SK-N-SH treated with all-trans-retinoic acid at 6 μM for 48 hours (cell line): ENCODE measurements at regions not wholly inside any gene's neighbourhood (a gene's known extent, or its start where the extent isn't known, plus 50 kb on each side); places are given as distances from the start of the nearest gene placed in this dataset.

Experiments
- ATAC-seq: fragments of 200-7000 bp; cut with Tn5 transposase; 3 replicates; pipeline ENCODE4 v1.9.1; 2020; ENCODE audit warnings: mild to moderate bottlenecking, moderate library complexity
- ARNTL ChIP-seq: fragments of 450-650 bp; formaldehyde crosslinking; IDR thresholded peaks from 2 replicates; pipeline ENCODE4 v1.5.0; 2020; ENCODE audit warnings: low read depth, mild to moderate bottlenecking, moderate library complexity, borderline replicate concordance
- BACH2 ChIP-seq: fragments of 250-450 bp; sonication (Bioruptor Pico); IDR thresholded peaks from 2 replicates; pipeline ENCODE4 v1.9.0; 2021; ENCODE audit warnings: mild to moderate bottlenecking, borderline replicate concordance
- CSDC2 ChIP-seq: fragments of 250-450 bp; sonication (Bioruptor Pico); IDR thresholded peaks from 2 replicates; pipeline ENCODE4 v1.5.0; 2020; ENCODE audit warnings: mild to moderate bottlenecking, moderate library complexity
- ESRRG ChIP-seq: fragments of 250-450 bp; sonication (Bioruptor Pico); IDR thresholded peaks from 2 replicates; pipeline ENCODE4 v1.6.1; 2021; ENCODE audit warnings: mild to moderate bottlenecking
- GLIS3 ChIP-seq: fragments of 250-450 bp; sonication (Bioruptor Pico); IDR thresholded peaks from 2 replicates; pipeline ENCODE4 v1.5.0; 2020; ENCODE audit warnings: mild to moderate bottlenecking, moderate library complexity
- ISL1 ChIP-seq: fragments of 250-450 bp; sonication (Bioruptor Pico); IDR thresholded peaks from 2 replicates; pipeline ENCODE4 v2.1.2; 2022; ENCODE audit warnings: mild to moderate bottlenecking, moderate library complexity
- OSR1 ChIP-seq: fragments of 250-450 bp; sonication (Bioruptor Pico); IDR thresholded peaks from 2 replicates; pipeline ENCODE4 v1.8.0; 2022; ENCODE audit warnings: moderate library complexity, mild to moderate bottlenecking, inconsistent platforms
- RARB ChIP-seq: fragments of 250-450 bp; sonication (Bioruptor Pico); IDR thresholded peaks from 2 replicates; pipeline ENCODE4 v1.8.0; 2021; ENCODE audit warnings: mild to moderate bottlenecking, moderate library complexity
- SNAI2 ChIP-seq: fragments of 250-450 bp; sonication (Bioruptor Pico); IDR thresholded peaks from 2 replicates; pipeline ENCODE4 v1.5.0; 2020; ENCODE audit warnings: mild to moderate bottlenecking, moderate library complexity
- TCF4 ChIP-seq: fragments of 250-450 bp; sonication (Bioruptor Pico); IDR thresholded peaks from 2 replicates; pipeline ENCODE4 v1.8.0; 2021; ENCODE audit warnings: mild to moderate bottlenecking, moderate library complexity, borderline replicate concordance
- TOX ChIP-seq: fragments of 250-450 bp; sonication (Bioruptor Pico); IDR thresholded peaks from 2 replicates; pipeline ENCODE4 v1.8.0; 2021; ENCODE audit warnings: mild to moderate bottlenecking, moderate library complexity, borderline replicate concordance
- ZC3H10 ChIP-seq: fragments of 250-450 bp; sonication (Bioruptor Pico); IDR thresholded peaks from 2 replicates; pipeline ENCODE4 v1.5.1; 2021; ENCODE audit warnings: mild to moderate bottlenecking, moderate library complexity
- ZFP3 ChIP-seq: fragments of 250-450 bp; sonication (Bioruptor Pico); IDR thresholded peaks from 2 replicates; pipeline ENCODE4 v1.5.0; 2020; ENCODE audit warnings: mild to moderate bottlenecking, moderate library complexity
- ZFP30 ChIP-seq: fragments of 450-650 bp; formaldehyde crosslinking; IDR thresholded peaks from 2 replicates; pipeline ENCODE4 v1.5.0; 2022; ENCODE audit warnings: mild to moderate bottlenecking, moderate library complexity
- ZNF565 ChIP-seq: fragments of 450-650 bp; formaldehyde crosslinking; conservative IDR thresholded peaks from 2 replicates; pipeline ENCODE4 v1.5.0; 2020; ENCODE audit warnings: low read depth, mild to moderate bottlenecking, moderate library complexity
- ZNF70 ChIP-seq: fragments of 450-650 bp; formaldehyde crosslinking; IDR thresholded peaks from 2 replicates; pipeline ENCODE4 v1.5.0; 2020; ENCODE audit warnings: mild to moderate bottlenecking, moderate library complexity
- ZNF8 ChIP-seq: fragments of 450-650 bp; formaldehyde crosslinking; IDR thresholded peaks from 2 replicates; pipeline ENCODE4 v1.5.0; 2020; ENCODE audit warnings: mild to moderate bottlenecking, moderate library complexity
- TF ChIP-seq, protein P1 (sequence below): fragments of 250-450 bp; sonication (Bioruptor Pico); IDR thresholded peaks from 2 replicates; pipeline ENCODE4 v1.5.0; 2020; ENCODE audit warnings: mild to moderate bottlenecking, moderate library complexity
- TF ChIP-seq, protein P2 (sequence below): fragments of 250-450 bp; sonication (Bioruptor Pico); IDR thresholded peaks from 2 replicates; pipeline ENCODE4 v1.8.0; 2020; ENCODE audit warnings: mild to moderate bottlenecking, moderate library complexity, borderline replicate concordance
- TF ChIP-seq, protein P3 (sequence below): fragments of 250-450 bp; sonication (Bioruptor Pico); IDR thresholded peaks from 2 replicates; pipeline ENCODE4 v1.5.1; 2020; ENCODE audit warnings: low read depth, mild to moderate bottlenecking, moderate library complexity

DNA sequence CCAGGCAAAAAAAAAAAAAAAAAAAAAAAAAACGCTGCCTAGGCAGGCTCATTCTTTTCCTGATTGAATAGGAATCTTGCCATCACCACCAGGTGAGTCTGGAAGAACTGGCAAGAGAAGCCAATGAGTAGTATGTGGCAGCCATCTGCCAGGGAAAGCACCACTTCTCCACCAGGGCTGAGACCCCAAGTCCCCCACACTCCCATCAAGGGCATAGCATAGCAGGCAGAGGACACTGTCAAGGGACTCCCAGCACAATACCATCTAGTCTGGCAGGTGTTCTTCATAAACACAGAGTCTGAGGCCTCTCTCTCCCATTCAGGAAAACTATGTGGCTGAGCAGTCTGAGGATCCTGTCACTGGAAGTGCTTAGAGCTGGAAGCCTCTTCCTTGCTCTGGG is 538.1 kb upstream of the DSEL start:
- ATAC-seq, result no peak

DNA sequence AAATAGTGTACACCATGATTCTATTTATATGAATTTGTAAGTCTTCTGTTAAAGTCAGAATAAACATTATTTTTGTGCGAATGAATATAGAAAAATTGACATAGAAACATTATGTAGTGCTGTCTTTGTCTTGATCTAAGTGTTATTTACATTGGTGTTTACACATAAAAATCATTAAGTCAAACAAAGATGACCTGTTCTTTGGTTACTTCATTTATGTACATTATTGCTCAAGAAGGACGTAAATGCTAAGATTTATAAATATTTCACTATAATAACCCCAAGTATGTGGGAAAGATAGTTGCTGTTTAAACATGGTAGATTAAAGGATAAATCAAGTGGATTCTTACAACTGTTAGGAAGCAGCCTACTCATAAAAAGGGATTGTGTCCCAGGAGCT is 536.8 kb upstream of the DSEL start:
- TF ChIP-seq ARNTL (CRISPR knock-in tag) (no peak), ZNF565 (CRISPR knock-in tag) (no peak), RARB (CRISPR knock-in tag) (no peak), ISL1 (CRISPR knock-in tag) (no peak), GLIS3 (no peak), ESRRG (no peak), SNAI2 (CRISPR knock-in tag) (no peak), ZFP30 (CRISPR knock-in tag) (no peak), CSDC2 (CRISPR knock-in tag) (no peak), ZNF8 (CRISPR knock-in tag) (no peak), ZFP3 (CRISPR knock-in tag) (no peak), ZC3H10 (no peak), BACH2 (CRISPR knock-in tag) (no peak)
- TF ChIP-seq, protein P1, sequence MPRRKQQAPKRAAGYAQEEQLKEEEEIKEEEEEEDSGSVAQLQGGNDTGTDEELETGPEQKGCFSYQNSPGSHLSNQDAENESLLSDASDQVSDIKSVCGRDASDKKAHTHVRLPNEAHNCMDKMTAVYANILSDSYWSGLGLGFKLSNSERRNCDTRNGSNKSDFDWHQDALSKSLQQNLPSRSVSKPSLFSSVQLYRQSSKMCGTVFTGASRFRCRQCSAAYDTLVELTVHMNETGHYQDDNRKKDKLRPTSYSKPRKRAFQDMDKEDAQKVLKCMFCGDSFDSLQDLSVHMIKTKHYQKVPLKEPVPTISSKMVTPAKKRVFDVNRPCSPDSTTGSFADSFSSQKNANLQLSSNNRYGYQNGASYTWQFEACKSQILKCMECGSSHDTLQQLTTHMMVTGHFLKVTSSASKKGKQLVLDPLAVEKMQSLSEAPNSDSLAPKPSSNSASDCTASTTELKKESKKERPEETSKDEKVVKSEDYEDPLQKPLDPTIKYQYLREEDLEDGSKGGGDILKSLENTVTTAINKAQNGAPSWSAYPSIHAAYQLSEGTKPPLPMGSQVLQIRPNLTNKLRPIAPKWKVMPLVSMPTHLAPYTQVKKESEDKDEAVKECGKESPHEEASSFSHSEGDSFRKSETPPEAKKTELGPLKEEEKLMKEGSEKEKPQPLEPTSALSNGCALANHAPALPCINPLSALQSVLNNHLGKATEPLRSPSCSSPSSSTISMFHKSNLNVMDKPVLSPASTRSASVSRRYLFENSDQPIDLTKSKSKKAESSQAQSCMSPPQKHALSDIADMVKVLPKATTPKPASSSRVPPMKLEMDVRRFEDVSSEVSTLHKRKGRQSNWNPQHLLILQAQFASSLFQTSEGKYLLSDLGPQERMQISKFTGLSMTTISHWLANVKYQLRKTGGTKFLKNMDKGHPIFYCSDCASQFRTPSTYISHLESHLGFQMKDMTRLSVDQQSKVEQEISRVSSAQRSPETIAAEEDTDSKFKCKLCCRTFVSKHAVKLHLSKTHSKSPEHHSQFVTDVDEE (CRISPR knock-in tag), result no peak
- TF ChIP-seq, protein P2, sequence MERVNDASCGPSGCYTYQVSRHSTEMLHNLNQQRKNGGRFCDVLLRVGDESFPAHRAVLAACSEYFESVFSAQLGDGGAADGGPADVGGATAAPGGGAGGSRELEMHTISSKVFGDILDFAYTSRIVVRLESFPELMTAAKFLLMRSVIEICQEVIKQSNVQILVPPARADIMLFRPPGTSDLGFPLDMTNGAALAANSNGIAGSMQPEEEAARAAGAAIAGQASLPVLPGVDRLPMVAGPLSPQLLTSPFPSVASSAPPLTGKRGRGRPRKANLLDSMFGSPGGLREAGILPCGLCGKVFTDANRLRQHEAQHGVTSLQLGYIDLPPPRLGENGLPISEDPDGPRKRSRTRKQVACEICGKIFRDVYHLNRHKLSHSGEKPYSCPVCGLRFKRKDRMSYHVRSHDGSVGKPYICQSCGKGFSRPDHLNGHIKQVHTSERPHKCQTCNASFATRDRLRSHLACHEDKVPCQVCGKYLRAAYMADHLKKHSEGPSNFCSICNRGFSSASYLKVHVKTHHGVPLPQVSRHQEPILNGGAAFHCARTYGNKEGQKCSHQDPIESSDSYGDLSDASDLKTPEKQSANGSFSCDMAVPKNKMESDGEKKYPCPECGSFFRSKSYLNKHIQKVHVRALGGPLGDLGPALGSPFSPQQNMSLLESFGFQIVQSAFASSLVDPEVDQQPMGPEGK, result no peak
- TF ChIP-seq, protein P3, sequence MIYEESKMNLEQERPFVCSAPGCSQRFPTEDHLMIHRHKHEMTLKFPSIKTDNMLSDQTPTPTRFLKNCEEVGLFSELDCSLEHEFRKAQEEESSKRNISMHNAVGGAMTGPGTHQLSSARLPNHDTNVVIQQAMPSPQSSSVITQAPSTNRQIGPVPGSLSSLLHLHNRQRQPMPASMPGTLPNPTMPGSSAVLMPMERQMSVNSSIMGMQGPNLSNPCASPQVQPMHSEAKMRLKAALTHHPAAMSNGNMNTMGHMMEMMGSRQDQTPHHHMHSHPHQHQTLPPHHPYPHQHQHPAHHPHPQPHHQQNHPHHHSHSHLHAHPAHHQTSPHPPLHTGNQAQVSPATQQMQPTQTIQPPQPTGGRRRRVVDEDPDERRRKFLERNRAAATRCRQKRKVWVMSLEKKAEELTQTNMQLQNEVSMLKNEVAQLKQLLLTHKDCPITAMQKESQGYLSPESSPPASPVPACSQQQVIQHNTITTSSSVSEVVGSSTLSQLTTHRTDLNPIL (CRISPR knock-in tag), result no peak
- TF ChIP-seq, all 23 proteins: peak for 0
- ATAC-seq, result no peak

More for the DNA sequence above, 538.1 kb upstream of the DSEL start:
- no peak for TF ChIP-seq TCF4
- TF ChIP-seq ZFP3 (CRISPR knock-in tag), result no peak
- no peak for TF ChIP-seq ISL1 (CRISPR knock-in tag)
- TF ChIP-seq TOX (CRISPR knock-in tag), result no peak
- TF ChIP-seq ZNF565 (CRISPR knock-in tag), result no peak
- no peak for TF ChIP-seq OSR1 (CRISPR knock-in tag)
- no peak for TF ChIP-seq BACH2 (CRISPR knock-in tag)
- TF ChIP-seq ZNF70 (CRISPR knock-in tag), result no peak
- TF ChIP-seq, protein P1 (CRISPR knock-in tag), result no peak

DNA sequence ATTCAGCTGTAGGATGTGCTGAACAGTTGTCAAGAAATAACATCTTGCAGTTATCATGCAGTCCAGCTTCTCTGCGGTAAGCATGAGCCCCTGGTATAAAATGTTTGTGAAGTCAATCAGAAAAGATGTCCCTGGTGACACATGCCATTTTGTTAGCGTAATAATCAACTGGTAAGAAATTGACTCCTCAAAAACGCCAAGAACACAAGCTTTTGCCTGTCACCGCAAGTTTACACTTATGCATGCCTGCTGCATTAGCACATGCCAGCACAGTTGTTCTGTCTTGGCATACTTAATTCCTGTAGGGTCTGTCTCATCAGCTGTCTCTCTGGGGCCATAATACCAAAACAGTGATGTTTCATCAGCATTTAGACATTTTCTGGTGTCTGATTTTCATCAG is 524.8 kb upstream of the DSEL start:
- ATAC-seq, result no peak
- no peak for TF ChIP-seq GLIS3
- no peak for TF ChIP-seq ARNTL (CRISPR knock-in tag)

DNA sequence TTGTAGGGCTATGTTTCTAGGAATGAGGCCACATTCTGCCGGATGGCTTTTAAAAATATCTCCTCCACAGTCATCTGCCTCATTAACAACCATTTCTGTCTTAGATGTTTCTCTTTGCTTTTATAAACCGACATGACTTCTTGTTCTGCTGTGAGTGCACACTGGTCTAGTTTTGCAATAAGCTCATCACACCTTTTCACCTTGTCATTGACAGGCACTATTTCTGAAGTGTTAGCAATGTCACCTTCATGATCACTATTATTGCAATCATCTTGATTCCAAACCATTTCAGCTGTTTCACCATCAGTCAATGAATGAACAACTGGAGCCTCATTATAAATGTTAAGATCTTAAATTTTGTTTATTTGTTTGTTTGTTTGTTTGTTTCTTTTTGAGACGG is 523.7 kb upstream of the DSEL start:
- ATAC-seq, result no peak
- no peak for TF ChIP-seq ZNF8 (CRISPR knock-in tag)
